ENCODE measurements at regions not wholly inside any gene's neighbourhood (a gene's known extent, or its start where the extent isn't known, plus 50 kb on each side); places are given as distances from the start of the nearest gene placed in this dataset.

DNA sequence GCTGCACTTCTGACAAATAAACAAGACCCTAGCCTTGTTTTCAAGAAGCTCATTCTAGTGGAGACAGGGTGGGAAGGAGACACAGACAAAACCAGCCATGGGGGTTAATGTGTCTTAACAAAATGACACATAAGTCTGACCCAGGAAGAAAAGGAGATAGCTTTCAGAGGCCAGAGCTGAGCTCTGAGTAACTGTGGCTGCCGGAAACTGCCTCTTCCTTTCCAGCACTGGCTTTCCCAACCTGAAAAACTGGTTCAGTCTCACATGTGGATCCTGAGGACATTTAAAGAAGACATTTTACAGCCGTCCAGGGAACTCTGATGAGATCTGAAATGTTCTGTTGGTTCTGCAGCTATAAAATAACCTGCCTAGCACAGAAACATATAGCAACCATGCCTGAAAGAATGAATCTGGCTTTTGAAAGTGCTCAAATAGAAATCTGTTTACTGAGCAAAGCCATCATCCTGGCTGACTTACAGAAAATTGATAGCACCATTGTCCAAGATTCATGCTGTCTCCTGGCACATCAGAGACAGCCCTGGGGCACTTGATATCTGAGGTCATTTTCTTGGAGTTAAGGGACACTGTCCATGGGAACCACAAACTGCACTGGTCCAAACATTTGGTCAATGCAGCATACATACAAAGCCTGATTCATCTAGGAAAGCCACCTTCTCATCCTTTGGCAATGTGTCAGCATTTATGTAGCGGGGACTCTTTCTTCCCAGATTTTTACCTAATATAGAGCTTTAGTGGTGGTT, 83.2 kb upstream of the PAX1 start:
- TF ChIP-seq, protein P1, sequence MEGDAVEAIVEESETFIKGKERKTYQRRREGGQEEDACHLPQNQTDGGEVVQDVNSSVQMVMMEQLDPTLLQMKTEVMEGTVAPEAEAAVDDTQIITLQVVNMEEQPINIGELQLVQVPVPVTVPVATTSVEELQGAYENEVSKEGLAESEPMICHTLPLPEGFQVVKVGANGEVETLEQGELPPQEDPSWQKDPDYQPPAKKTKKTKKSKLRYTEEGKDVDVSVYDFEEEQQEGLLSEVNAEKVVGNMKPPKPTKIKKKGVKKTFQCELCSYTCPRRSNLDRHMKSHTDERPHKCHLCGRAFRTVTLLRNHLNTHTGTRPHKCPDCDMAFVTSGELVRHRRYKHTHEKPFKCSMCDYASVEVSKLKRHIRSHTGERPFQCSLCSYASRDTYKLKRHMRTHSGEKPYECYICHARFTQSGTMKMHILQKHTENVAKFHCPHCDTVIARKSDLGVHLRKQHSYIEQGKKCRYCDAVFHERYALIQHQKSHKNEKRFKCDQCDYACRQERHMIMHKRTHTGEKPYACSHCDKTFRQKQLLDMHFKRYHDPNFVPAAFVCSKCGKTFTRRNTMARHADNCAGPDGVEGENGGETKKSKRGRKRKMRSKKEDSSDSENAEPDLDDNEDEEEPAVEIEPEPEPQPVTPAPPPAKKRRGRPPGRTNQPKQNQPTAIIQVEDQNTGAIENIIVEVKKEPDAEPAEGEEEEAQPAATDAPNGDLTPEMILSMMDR (IDR thresholded peaks at IDR 0.05): no peak
- TF ChIP-seq POLR2A (IDR thresholded peaks at IDR 0.05): no peak
